SH-SY5Y (cell line): ENCODE measurements at regions not wholly inside any gene's neighbourhood (a gene's known extent, or its start where the extent isn't known, plus 50 kb on each side); places are given as distances from the start of the nearest gene placed in this dataset.

Experiments used
- GATA2 ChIP-seq: IDR thresholded peaks from 2 replicates; pipeline ENCODE4 v1.6.1; 2011; ENCODE audit warnings: mild to moderate bottlenecking, low read depth, low read length
- GATA3 ChIP-seq: IDR thresholded peaks from 2 replicates; pipeline ENCODE4 v1.6.1; 2011; ENCODE audit warnings: low read depth, mild to moderate bottlenecking, low read length, moderate library complexity

GRCh38 chr5:142514196-142514595, 171.7 kb downstream of the FGF1 start:
- TF ChIP-seq GATA2 (no peak), GATA3 (no peak)
